MM.1S (cell line): ENCODE measurements at regions not wholly inside any gene's neighbourhood (a gene's known extent, or its start where the extent isn't known, plus 50 kb on each side); places are given as distances from the start of the nearest gene placed in this dataset.

ENCODE experiments used
- EZH2 ChIP-seq: fragments of 300-600 bp; sonication (generic); optimal IDR thresholded peaks from 2 replicates; pipeline ENCODE3; 2017; ENCODE audit warnings: low read depth, mild to moderate bottlenecking, antibody characterized with exemption, low read length, mixed read lengths
- EZH2phosphoT487 ChIP-seq: fragments of 300-600 bp; sonication (generic); IDR thresholded peaks from 2 replicates; pipeline ENCODE4 v1.6.1; 2018; ENCODE audit warnings: antibody characterized with exemption, low read length
- TF ChIP-seq, protein P1 (sequence below): fragments of 300-600 bp; sonication (generic); IDR thresholded peaks from 2 replicates; pipeline ENCODE4 v1.5.1; 2016; ENCODE audit warnings: antibody characterized with exemption, low read length, mixed read lengths

- TF ChIP-seq EZH2 (no peak), EZH2phosphoT487 (no peak)
- TF ChIP-seq, protein P1, sequence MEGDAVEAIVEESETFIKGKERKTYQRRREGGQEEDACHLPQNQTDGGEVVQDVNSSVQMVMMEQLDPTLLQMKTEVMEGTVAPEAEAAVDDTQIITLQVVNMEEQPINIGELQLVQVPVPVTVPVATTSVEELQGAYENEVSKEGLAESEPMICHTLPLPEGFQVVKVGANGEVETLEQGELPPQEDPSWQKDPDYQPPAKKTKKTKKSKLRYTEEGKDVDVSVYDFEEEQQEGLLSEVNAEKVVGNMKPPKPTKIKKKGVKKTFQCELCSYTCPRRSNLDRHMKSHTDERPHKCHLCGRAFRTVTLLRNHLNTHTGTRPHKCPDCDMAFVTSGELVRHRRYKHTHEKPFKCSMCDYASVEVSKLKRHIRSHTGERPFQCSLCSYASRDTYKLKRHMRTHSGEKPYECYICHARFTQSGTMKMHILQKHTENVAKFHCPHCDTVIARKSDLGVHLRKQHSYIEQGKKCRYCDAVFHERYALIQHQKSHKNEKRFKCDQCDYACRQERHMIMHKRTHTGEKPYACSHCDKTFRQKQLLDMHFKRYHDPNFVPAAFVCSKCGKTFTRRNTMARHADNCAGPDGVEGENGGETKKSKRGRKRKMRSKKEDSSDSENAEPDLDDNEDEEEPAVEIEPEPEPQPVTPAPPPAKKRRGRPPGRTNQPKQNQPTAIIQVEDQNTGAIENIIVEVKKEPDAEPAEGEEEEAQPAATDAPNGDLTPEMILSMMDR, result no peak
Observed at GRCh38 chr5:176133877-176134276, 104.3 kb upstream of the SIMC1 start.
